WTC11 (cell line): ENCODE measurements at regions not wholly inside any gene's neighbourhood (a gene's known extent, or its start where the extent isn't known, plus 50 kb on each side); places are given as distances from the start of the nearest gene placed in this dataset.

Experiments used
- ATAC-seq: fragments of 200-7000 bp; cut with Tn5 transposase; 2 replicates; pipeline ENCODE4 v1.10.0; 2021; ENCODE audit warnings: mild to moderate bottlenecking, moderate library complexity
- CTCF ChIA-PET: fragments of 300-600 bp; sonication (Branson Sonifier 250); formaldehyde crosslinking; loops from one replicate; lab custom pipeline; 2021; ENCODE audit warnings: antibody characterized with exemption; lab: Charles Lee
- POLR2A ChIA-PET: fragments of 350-600 bp; sonication (Branson Sonifier 250); formaldehyde crosslinking; loops from one replicate; lab custom pipeline; 2021; ENCODE audit warnings: antibody characterized with exemption; lab: Charles Lee
- DNase-seq: peaks from one replicate; pipeline ENCODE4 v3.0.0; 2021; ENCODE audit warnings: low spot score
- H3K27ac Mint-ChIP-seq: 2 replicates; pipeline ENCODE4 v1.8.0; 2021; ENCODE audit warnings: mixed read lengths
- H3K27me3 Mint-ChIP-seq: 2 replicates; pipeline ENCODE4 v1.8.0; 2021; ENCODE audit warnings: low read depth, mild to moderate bottlenecking, moderate library complexity, mixed read lengths
- H3K36me3 Mint-ChIP-seq: 2 replicates; pipeline ENCODE4 v1.8.0; 2021; ENCODE audit warnings: mixed read lengths
- H3K4me1 Mint-ChIP-seq: 2 replicates; pipeline ENCODE4 v1.8.0; 2022; ENCODE audit warnings: mixed read lengths
- H3K4me3 Mint-ChIP-seq: 2 replicates; pipeline ENCODE4 v1.8.0; 2021; ENCODE audit warnings: mild to moderate bottlenecking, moderate library complexity, mixed read lengths
- H3K9me3 Mint-ChIP-seq: 2 replicates; pipeline ENCODE4 v1.8.0; 2021; ENCODE audit warnings: mixed read lengths
- CREB1 ChIP-seq: sonication (generic); formaldehyde crosslinking; IDR thresholded peaks from 2 replicates; pipeline ENCODE4 v1.8.0; 2023; ENCODE audit warnings: mild to moderate bottlenecking, missing genetic modification reagents
- CTCF ChIP-seq: fragments of 200-600 bp; IDR thresholded peaks from 2 replicates; pipeline ENCODE4 v1.8.0; 2022; ENCODE audit warnings: antibody characterized with exemption
- E2F1 ChIP-seq: sonication (generic); formaldehyde crosslinking; IDR thresholded peaks from 2 replicates; pipeline ENCODE4 v1.8.0; 2022; ENCODE audit warnings: mild to moderate bottlenecking, missing genetic modification reagents
- E2F4 ChIP-seq: sonication (generic); formaldehyde crosslinking; IDR thresholded peaks from 2 replicates; pipeline ENCODE4 v1.8.1; 2022; ENCODE audit warnings: low read depth, mild to moderate bottlenecking, moderate library complexity, missing genetic modification reagents, borderline replicate concordance
- E2F5 ChIP-seq: sonication (generic); formaldehyde crosslinking; IDR thresholded peaks from 2 replicates; pipeline ENCODE4 v1.8.1; 2022; ENCODE audit warnings: mild to moderate bottlenecking, moderate library complexity, missing genetic modification reagents
- ESRRA ChIP-seq: sonication (generic); formaldehyde crosslinking; IDR thresholded peaks from 2 replicates; pipeline ENCODE4 v1.8.1; 2022; ENCODE audit warnings: mild to moderate bottlenecking, missing genetic modification reagents, borderline replicate concordance
- ETV6 ChIP-seq: sonication (generic); formaldehyde crosslinking; IDR thresholded peaks from 2 replicates; pipeline ENCODE4 v1.8.1; 2022; ENCODE audit warnings: mild to moderate bottlenecking, missing genetic modification reagents
- GTF2I ChIP-seq: fragments of 250-450 bp; sonication (Bioruptor Pico); conservative IDR thresholded peaks from 2 replicates; pipeline ENCODE4 v1.4.0; 2021; ENCODE audit warnings: mild to moderate bottlenecking
- HMGA2 ChIP-seq: fragments of 250-450 bp; sonication (Bioruptor Pico); IDR thresholded peaks from 2 replicates; pipeline ENCODE4 v1.4.0; 2021; ENCODE audit warnings: mild to moderate bottlenecking, moderate library complexity
- JAZF1 ChIP-seq: fragments of 250-450 bp; sonication (Bioruptor Pico); IDR thresholded peaks from 2 replicates; pipeline ENCODE4 v1.9.0; 2021; ENCODE audit warnings: moderate library complexity, mild to moderate bottlenecking, inconsistent platforms
- NFE2L1 ChIP-seq: sonication (generic); formaldehyde crosslinking; IDR thresholded peaks from 2 replicates; pipeline ENCODE4 v1.8.1; 2023; ENCODE audit warnings: missing genetic modification reagents
- NR3C1 ChIP-seq: sonication (generic); formaldehyde crosslinking; conservative IDR thresholded peaks from 2 replicates; pipeline ENCODE4 v1.8.1; 2023; ENCODE audit warnings: low read depth, mild to moderate bottlenecking, missing genetic modification reagents
- PRDM15 ChIP-seq: sonication (generic); formaldehyde crosslinking; IDR thresholded peaks from 2 replicates; pipeline ENCODE4 v1.8.0; 2022; ENCODE audit warnings: missing genetic modification reagents
- PRRX2 ChIP-seq: fragments of 250-450 bp; sonication (Bioruptor Pico); IDR thresholded peaks from 2 replicates; pipeline ENCODE4 v1.8.0; 2021; ENCODE audit warnings: mild to moderate bottlenecking
- RORB ChIP-seq: fragments of 250-450 bp; sonication (Bioruptor Pico); IDR thresholded peaks from 2 replicates; pipeline ENCODE4 v1.9.0; 2021; ENCODE audit warnings: mild to moderate bottlenecking
- SMAD3 ChIP-seq: sonication (generic); formaldehyde crosslinking; IDR thresholded peaks from 2 replicates; pipeline ENCODE4 v1.8.0; 2022; ENCODE audit warnings: missing genetic modification reagents, mild to moderate bottlenecking, borderline replicate concordance
- TCF7 ChIP-seq: sonication (generic); formaldehyde crosslinking; IDR thresholded peaks from 2 replicates; pipeline ENCODE4 v1.8.0; 2022; ENCODE audit warnings: mild to moderate bottlenecking, low read depth, missing genetic modification reagents, moderate library complexity
- TP53 ChIP-seq: sonication (generic); formaldehyde crosslinking; IDR thresholded peaks from 2 replicates; pipeline ENCODE4 v1.8.1; 2023; ENCODE audit warnings: mild to moderate bottlenecking, missing genetic modification reagents
- ZNF232 ChIP-seq: sonication (generic); formaldehyde crosslinking; IDR thresholded peaks from 2 replicates; pipeline ENCODE4 v1.8.0; 2022; ENCODE audit warnings: mild to moderate bottlenecking, missing genetic modification reagents
- ZNF423 ChIP-seq: fragments of 250-450 bp; sonication (Bioruptor Pico); IDR thresholded peaks from 2 replicates; pipeline ENCODE4 v2.1.2; 2022; ENCODE audit warnings: mild to moderate bottlenecking, moderate library complexity
- TF ChIP-seq, protein P1 (sequence below): sonication (generic); formaldehyde crosslinking; IDR thresholded peaks from 2 replicates; pipeline ENCODE4 v1.8.1; 2022; ENCODE audit warnings: mild to moderate bottlenecking, missing genetic modification reagents, moderate library complexity, borderline replicate concordance
- TF ChIP-seq, protein P2 (sequence below): fragments of 250-450 bp; sonication (Bioruptor Pico); conservative IDR thresholded peaks from 2 replicates; pipeline ENCODE4 v1.9.0; 2021; ENCODE audit warnings: mild to moderate bottlenecking
- TF ChIP-seq, protein P3 (sequence below): sonication (generic); formaldehyde crosslinking; IDR thresholded peaks from 2 replicates; pipeline ENCODE4 v1.8.0; 2022; ENCODE audit warnings: mild to moderate bottlenecking, missing genetic modification reagents
- TF ChIP-seq, protein P4 (sequence below): sonication (generic); formaldehyde crosslinking; IDR thresholded peaks from 2 replicates; pipeline ENCODE4 v1.8.0; 2023; ENCODE audit warnings: missing genetic modification reagents

GRCh38 chr11:98828986-98829708 lies 191.6 kb upstream of the CNTN5 start (continued):
- TF ChIP-seq, protein P1, sequence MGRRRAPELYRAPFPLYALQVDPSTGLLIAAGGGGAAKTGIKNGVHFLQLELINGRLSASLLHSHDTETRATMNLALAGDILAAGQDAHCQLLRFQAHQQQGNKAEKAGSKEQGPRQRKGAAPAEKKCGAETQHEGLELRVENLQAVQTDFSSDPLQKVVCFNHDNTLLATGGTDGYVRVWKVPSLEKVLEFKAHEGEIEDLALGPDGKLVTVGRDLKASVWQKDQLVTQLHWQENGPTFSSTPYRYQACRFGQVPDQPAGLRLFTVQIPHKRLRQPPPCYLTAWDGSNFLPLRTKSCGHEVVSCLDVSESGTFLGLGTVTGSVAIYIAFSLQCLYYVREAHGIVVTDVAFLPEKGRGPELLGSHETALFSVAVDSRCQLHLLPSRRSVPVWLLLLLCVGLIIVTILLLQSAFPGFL = no peak
- TF ChIP-seq GTF2I (CRISPR knock-in tag) = no peak
- no peak for TF ChIP-seq RORB (CRISPR knock-in tag)
- no peak for TF ChIP-seq HMGA2
- no peak for TF ChIP-seq ETV6 (CRISPR knock-in tag)
- TF ChIP-seq TCF7 (CRISPR knock-in tag) = no peak
- no peak for TF ChIP-seq ZNF232 (CRISPR knock-in tag)

DNA sequence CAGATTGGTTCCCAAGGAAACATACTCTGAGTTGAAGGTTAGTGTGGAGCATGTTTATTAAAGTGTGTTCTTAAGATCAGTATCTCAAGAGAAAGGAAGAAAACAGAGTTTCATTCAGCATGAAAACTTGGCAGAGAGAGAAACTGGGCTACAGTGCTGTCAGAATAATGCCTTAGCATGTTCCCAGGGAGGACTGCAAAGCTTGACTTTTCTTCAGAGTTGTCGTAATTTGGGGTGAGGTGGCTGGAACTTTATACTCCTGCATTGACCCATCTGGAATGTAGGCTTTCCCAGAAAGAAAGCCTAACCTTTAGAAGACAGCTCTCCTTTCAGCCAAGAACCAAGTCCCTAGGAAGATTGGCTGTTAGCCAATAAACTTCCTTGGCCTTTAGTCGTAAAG lies 190.8 kb upstream of the CNTN5 start:
- no peak for DNase-seq
- H3K27ac Mint-ChIP-seq = no peak overlapping the region
- H3K4me3 Mint-ChIP-seq = no peak overlapping the region
- CTCF ChIA-PET = no interaction called here
- H3K36me3 Mint-ChIP-seq = no peaks in the 10 kb centered on the region
- TF ChIP-seq CTCF (no peak), SMAD3 (CRISPR knock-in tag) (no peak), E2F4 (no peak), E2F1 (CRISPR knock-in tag) (no peak), PRRX2 (CRISPR knock-in tag) (no peak), TP53 (CRISPR knock-in tag) (no peak), ESRRA (CRISPR knock-in tag) (no peak), NFE2L1 (CRISPR knock-in tag) (no peak), ZNF423 (CRISPR knock-in tag) (no peak), NR3C1 (CRISPR knock-in tag) (no peak), CREB1 (CRISPR knock-in tag) (no peak), E2F5 (CRISPR knock-in tag) (no peak), PRDM15 (CRISPR knock-in tag) (no peak), JAZF1 (no peak)
- TF ChIP-seq, protein P2, sequence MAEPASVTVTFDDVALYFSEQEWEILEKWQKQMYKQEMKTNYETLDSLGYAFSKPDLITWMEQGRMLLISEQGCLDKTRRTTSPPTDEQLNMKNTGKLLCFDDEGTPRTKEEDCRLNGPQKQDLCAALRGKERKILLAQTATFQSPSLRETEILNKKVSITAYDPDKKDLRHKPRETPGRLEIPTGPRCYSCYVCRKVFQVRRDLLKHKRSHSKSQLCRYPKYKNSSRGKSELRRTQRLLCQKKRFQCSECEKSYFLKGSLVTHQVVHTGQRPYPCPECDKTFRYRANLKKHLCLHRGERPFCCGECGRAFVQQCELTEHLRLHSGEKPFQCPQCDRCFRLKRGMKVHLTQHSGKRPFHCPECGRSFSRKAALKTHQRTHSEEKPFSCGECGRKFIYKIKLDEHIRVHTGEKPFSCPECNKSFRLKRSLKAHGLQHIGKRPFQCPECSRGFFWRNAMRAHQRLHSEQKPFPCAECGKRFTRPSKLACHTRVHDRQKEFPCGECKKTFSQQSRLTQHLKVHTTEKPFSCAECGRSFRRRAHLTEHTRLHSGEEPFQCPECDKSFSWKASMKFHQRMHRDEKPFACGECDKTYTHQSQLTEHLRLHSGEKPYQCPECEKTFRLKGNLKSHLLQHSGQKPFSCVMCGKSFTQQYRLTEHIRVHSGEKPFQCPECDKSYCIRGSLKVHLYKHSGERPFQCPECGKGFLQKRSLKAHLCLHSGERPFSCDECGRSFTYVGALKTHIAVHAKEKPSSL (CRISPR knock-in tag) = no peak
- TF ChIP-seq, protein P3, sequence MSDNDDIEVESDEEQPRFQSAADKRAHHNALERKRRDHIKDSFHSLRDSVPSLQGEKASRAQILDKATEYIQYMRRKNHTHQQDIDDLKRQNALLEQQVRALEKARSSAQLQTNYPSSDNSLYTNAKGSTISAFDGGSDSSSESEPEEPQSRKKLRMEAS (CRISPR knock-in tag) = no peak
- TF ChIP-seq, protein P4, sequence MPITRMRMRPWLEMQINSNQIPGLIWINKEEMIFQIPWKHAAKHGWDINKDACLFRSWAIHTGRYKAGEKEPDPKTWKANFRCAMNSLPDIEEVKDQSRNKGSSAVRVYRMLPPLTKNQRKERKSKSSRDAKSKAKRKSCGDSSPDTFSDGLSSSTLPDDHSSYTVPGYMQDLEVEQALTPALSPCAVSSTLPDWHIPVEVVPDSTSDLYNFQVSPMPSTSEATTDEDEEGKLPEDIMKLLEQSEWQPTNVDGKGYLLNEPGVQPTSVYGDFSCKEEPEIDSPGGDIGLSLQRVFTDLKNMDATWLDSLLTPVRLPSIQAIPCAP (CRISPR knock-in tag) = no peak
- no peaks in the 10 kb centered on the region for H3K27me3 Mint-ChIP-seq
- POLR2A ChIA-PET = interaction anchor here (0.7 kb wide), 1 partner anchor 110 kb away, joined by 3 read pairs; no protein-coding TSS in a partner anchor
- no peak for ATAC-seq
- H3K9me3 Mint-ChIP-seq = no peaks in the 10 kb centered on the region
- H3K4me1 Mint-ChIP-seq = peaks cover under 1% of the 10 kb centered on the region; the same call in 1 of the 2 replicates
